A549 (cell line): ENCODE measurements at regions not wholly inside any gene's neighbourhood (a gene's known extent, or its start where the extent isn't known, plus 50 kb on each side); places are given as distances from the start of the nearest gene placed in this dataset.

ENCODE experiments used
- ATAC-seq, 2 experiments: fragments of 200-7000 bp in 1 of 2; fragments of >200 bp in 1 of 2; cut with Nextera tagmentation in 1 of 2; cut with Tn5 transposase in 1 of 2; 3 replicates each; pipeline versions ENCODE4 v1.8.0 to v1.9.1; 2018 to 2020; ENCODE audit warnings: mild to moderate bottlenecking in 1 of 2, moderate library complexity in 1 of 2
- CTCF ChIA-PET: fragments of 300-600 bp; sonication (Branson Sonifier 250); formaldehyde crosslinking; extraction: SDS; loops from one replicate; lab custom pipeline; 2021; ENCODE audit warnings: antibody characterized with exemption, inconsistent platforms; lab: Yijun Ruan, JAX
- POLR2A ChIA-PET: fragments of 350-600 bp; formaldehyde crosslinking; extraction: SDS; loops from one replicate; lab custom pipeline; 2021; ENCODE audit warnings: antibody characterized with exemption, inconsistent platforms; lab: Yijun Ruan, JAX
- DNase-seq, 2 experiments: peaks; one replicate each; pipeline versions ENCODE4 v3.0.0 to v3.0.0-alpha.2; 2011 to 2016; ENCODE audit warnings: low read depth in 1 of 2, low spot score in 1 of 2
- FAIRE-seq: peaks from 2 replicates; lab custom pipeline; 2011; peaks lifted over from hg19 to GRCh38; lab: Jason Lieb, UNC
- H3K27ac ChIP-seq, 2 experiments: fragments of >200 bp; sonication (Bioruptor Twin); formaldehyde crosslinking; 3 replicates each; pipeline ENCODE4 v1.5.1; 2016 to 2017
- H3K4me1 ChIP-seq: fragments of >200 bp; sonication (Bioruptor Twin); formaldehyde crosslinking; 3 replicates; pipeline ENCODE4 v1.6.1; 2016
- H3K4me2 ChIP-seq: fragments of >200 bp; sonication (Bioruptor Twin); formaldehyde crosslinking; 3 replicates; pipeline ENCODE4 v1.6.1; 2016
- H3K4me3 ChIP-seq: fragments of >200 bp; sonication (Bioruptor Twin); formaldehyde crosslinking; 3 replicates; pipeline ENCODE4 v1.5.1; 2016
- H3K9me3 ChIP-seq: fragments of >200 bp; sonication (Bioruptor Twin); formaldehyde crosslinking; 3 replicates; pipeline ENCODE4 v1.6.1; 2016
- CBX8 ChIP-seq: fragments of 200-600 bp; sonication (generic); IDR thresholded peaks from 2 replicates; pipeline ENCODE4 v1.6.1; 2016
- CEBPB ChIP-seq, 2 experiments: fragments of >200 bp in 1 of 2; sonication (Bioruptor Twin) in 1 of 2; formaldehyde crosslinking in 1 of 2; IDR thresholded peaks; 2 replicates each; pipeline ENCODE4 v1.6.1; 2012 to 2016
- EHF ChIP-seq: fragments of 250-450 bp; sonication (Bioruptor Pico); IDR thresholded peaks from 2 replicates; pipeline ENCODE4 v1.5.0; 2020; ENCODE audit warnings: mild to moderate bottlenecking
- EHMT2 ChIP-seq: fragments of 200-600 bp; sonication (generic); IDR thresholded peaks from 2 replicates; pipeline ENCODE4 v1.6.1; 2016; ENCODE audit warnings: antibody characterized with exemption, low read depth, mild to moderate bottlenecking, moderate library complexity
- FOSB ChIP-seq: fragments of 250-450 bp; sonication (Bioruptor Pico); IDR thresholded peaks from 2 replicates; pipeline ENCODE4 v1.5.0; 2020; ENCODE audit warnings: mild to moderate bottlenecking, moderate library complexity
- FOSL2 ChIP-seq, 2 experiments: fragments of 450-650 bp in 1 of 2; fragments of >200 bp in 1 of 2; sonication (Bioruptor Twin) in 1 of 2; formaldehyde crosslinking; IDR thresholded peaks; 2 replicates each; pipeline versions ENCODE4 v1.5.0 to v1.6.1; 2016 to 2020; ENCODE audit warnings: mild to moderate bottlenecking in 1 of 2, moderate library complexity in 1 of 2
- HEYL ChIP-seq: fragments of 250-450 bp; sonication (Bioruptor Pico); IDR thresholded peaks from 2 replicates; pipeline ENCODE4 v1.8.0; 2021; ENCODE audit warnings: mild to moderate bottlenecking, moderate library complexity
- HOXA7 ChIP-seq: fragments of 250-450 bp; sonication (Bioruptor Pico); IDR thresholded peaks from 2 replicates; pipeline ENCODE4 v1.5.0; 2020; ENCODE audit warnings: mild to moderate bottlenecking, moderate library complexity
- HOXB13 ChIP-seq: fragments of 250-450 bp; sonication (Bioruptor Pico); IDR thresholded peaks from 2 replicates; pipeline ENCODE4 v1.5.0; 2020; ENCODE audit warnings: low read depth, mild to moderate bottlenecking, moderate library complexity
- HOXB5 ChIP-seq: fragments of 250-450 bp; sonication (Bioruptor Pico); IDR thresholded peaks from 2 replicates; pipeline ENCODE4 v1.5.0; 2020; ENCODE audit warnings: mild to moderate bottlenecking, moderate library complexity
- JUNB ChIP-seq: fragments of >200 bp; sonication (Bioruptor Twin); formaldehyde crosslinking; IDR thresholded peaks from 2 replicates; pipeline ENCODE4 v1.6.1; 2016
- KDM5A ChIP-seq: fragments of 200-600 bp; sonication (generic); IDR thresholded peaks from 2 replicates; pipeline ENCODE4 v1.6.1; 2016; ENCODE audit warnings: antibody characterized with exemption, mild to moderate bottlenecking
- MAFK ChIP-seq: fragments of 450-650 bp; IDR thresholded peaks from 2 replicates; pipeline ENCODE4 v1.6.1; 2014; ENCODE audit not compliant: partially characterized antibody
- NPAS2 ChIP-seq: fragments of 250-450 bp; sonication (Bioruptor Pico); IDR thresholded peaks from 2 replicates; pipeline ENCODE4 v1.8.0; 2022; ENCODE audit warnings: mild to moderate bottlenecking, moderate library complexity, borderline replicate concordance
- POLR2A ChIP-seq: IDR thresholded peaks from 2 replicates; pipeline ENCODE4 v1.6.1; 2012; ENCODE audit warnings: mild to moderate bottlenecking, low read length
- RCOR1 ChIP-seq: fragments of 150-350 bp; IDR thresholded peaks from 2 replicates; pipeline ENCODE4 v1.6.1; 2014; ENCODE audit warnings: antibody characterized with exemption, low read length, low read depth
- RFX5 ChIP-seq: fragments of 450-650 bp; IDR thresholded peaks from 2 replicates; pipeline ENCODE4 v1.7.1; 2014; ENCODE audit warnings: antibody characterized with exemption, mild to moderate bottlenecking, moderate library complexity
- ZFP36 ChIP-seq: fragments of 450-650 bp; IDR thresholded peaks from 2 replicates; pipeline ENCODE4 v1.6.1; 2014; ENCODE audit warnings: borderline replicate concordance; ENCODE audit not compliant: partially characterized antibody
- ZNF302 ChIP-seq: fragments of 250-450 bp; sonication (Bioruptor Pico); IDR thresholded peaks from 2 replicates; pipeline ENCODE4 v1.9.0; 2021; ENCODE audit warnings: inconsistent platforms, mild to moderate bottlenecking, moderate library complexity
- ZSCAN20 ChIP-seq: fragments of 250-450 bp; sonication (Bioruptor Pico); IDR thresholded peaks from 2 replicates; pipeline ENCODE4 v1.8.0; 2022; ENCODE audit warnings: mild to moderate bottlenecking, moderate library complexity
- WGBS: methylation state at CpG from one replicate; pipeline ENCODE4 v1.1.6; 2017; ENCODE audit errors: missing lambda C conversion rate; 5-methylcytosine and 5-hydroxymethylcytosine counted together
- TF ChIP-seq, protein P1 (sequence below): fragments of 200-600 bp; sonication (generic); IDR thresholded peaks from 2 replicates; pipeline ENCODE4 v1.6.1; 2016; ENCODE audit warnings: antibody characterized with exemption, mild to moderate bottlenecking, moderate library complexity

DNA sequence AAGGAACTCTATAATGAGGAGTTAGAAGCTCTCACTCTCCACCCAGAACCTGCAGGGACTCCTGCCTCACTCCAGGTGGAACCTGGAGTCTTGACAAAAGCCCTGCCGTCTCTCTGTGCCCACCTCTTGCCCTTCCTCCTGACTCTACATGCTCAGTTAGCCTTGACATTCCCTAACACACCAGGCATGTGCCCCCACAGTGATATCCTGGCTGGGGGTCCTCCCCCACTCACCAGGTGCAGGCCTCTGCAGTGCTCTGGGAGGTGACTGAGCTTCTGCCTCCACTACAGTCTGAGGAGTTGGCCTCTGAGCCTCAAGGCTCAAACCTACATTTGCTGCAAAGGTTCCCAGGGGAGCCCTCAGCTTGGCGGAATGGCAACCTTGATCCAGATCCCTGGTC, 300.7 kb downstream of the ADGRD1 start (continued):
- TF ChIP-seq, protein P1, sequence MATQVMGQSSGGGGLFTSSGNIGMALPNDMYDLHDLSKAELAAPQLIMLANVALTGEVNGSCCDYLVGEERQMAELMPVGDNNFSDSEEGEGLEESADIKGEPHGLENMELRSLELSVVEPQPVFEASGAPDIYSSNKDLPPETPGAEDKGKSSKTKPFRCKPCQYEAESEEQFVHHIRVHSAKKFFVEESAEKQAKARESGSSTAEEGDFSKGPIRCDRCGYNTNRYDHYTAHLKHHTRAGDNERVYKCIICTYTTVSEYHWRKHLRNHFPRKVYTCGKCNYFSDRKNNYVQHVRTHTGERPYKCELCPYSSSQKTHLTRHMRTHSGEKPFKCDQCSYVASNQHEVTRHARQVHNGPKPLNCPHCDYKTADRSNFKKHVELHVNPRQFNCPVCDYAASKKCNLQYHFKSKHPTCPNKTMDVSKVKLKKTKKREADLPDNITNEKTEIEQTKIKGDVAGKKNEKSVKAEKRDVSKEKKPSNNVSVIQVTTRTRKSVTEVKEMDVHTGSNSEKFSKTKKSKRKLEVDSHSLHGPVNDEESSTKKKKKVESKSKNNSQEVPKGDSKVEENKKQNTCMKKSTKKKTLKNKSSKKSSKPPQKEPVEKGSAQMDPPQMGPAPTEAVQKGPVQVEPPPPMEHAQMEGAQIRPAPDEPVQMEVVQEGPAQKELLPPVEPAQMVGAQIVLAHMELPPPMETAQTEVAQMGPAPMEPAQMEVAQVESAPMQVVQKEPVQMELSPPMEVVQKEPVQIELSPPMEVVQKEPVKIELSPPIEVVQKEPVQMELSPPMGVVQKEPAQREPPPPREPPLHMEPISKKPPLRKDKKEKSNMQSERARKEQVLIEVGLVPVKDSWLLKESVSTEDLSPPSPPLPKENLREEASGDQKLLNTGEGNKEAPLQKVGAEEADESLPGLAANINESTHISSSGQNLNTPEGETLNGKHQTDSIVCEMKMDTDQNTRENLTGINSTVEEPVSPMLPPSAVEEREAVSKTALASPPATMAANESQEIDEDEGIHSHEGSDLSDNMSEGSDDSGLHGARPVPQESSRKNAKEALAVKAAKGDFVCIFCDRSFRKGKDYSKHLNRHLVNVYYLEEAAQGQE: no peak
- TF ChIP-seq FOSB (CRISPR knock-in tag): no peak
- no peak for TF ChIP-seq HOXB5 (CRISPR knock-in tag)
- no peak for TF ChIP-seq ZNF302 (CRISPR knock-in tag)

DNA sequence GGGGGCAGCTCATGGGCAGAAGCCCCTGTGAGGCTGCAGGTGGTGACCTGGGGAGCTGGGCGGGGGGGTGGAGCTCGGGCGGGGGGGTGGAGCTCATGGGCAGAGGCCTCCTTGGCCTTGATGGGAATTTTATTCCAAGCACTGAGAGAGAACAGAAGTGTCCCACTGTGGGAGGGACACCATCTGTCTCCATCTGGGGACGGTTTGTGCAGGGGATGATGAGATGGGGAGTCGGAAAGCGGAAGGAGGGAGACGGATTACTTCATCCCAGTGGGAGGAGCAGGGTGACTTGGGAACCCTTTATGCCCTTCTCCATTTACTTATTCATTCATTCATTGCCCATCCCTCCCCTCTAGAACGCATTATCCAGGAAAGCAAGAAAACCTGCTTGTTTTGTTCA, 304.7 kb downstream of the ADGRD1 start:
- ChIA-PET CTCF (interaction anchor here (1.3 kb wide), 1 partner anchor 196 kb away, joined by 4 read pairs; no protein-coding TSS in a partner anchor), POLR2A (no interaction called here)
- FAIRE-seq (no peak), DNase-seq (no peak), ATAC-seq (no peak)
- Histone ChIP-seq H3K9me3 (0 out of 3 replicates have a peak, but pooled peaks cover 5% of the 10 kb centered on the region), H3K4me2 (no peak overlapping the region), H3K4me1 (no peaks in the 10 kb centered on the region), H3K4me3 (no peak overlapping the region), H3K27ac (no peak overlapping the region)
- TF ChIP-seq POLR2A (no peak), HOXB13 (CRISPR knock-in tag) (no peak), NPAS2 (CRISPR knock-in tag) (no peak), EHF (CRISPR knock-in tag) (no peak)
- 81% methylated on average over 5 of the region's 8 CpGs for WGBS

DNA sequence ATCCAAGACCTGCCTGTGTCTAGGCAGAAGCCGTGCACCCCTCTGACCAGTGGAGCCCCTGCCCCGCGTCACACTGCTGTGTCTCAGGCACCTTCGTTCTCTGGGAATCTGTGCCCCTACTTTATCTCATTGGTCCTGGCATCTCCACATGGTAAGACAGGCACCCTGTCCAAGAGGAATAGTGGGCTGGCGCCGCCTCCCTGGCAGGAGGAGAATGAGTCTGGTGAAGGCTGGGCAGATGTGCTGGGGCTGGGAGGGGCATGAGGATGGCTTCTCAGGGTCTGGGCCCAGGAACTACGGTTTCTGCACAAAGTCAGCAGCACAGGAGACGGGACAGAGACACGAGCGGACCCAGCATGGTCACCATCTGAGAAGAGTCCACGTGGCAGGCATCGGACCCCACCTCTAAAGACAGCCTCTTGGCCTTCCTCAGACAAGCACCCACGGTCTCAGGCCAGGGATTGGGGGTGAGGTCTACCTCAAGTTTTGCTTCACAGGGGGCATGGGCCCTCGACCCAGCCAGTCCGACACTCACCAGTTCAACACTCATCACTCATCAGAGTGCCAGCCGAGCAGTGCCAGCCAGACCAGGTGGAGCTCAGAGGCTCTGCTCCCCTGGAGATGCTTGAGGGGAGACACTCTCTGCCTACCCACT, 306.7 kb downstream of the ADGRD1 start:
- H3K4me1 ChIP-seq: peaks cover 18% of the 10 kb centered on the region
- H3K4me2 ChIP-seq: no peak overlapping the region
- H3K27ac ChIP-seq: peak overlapping the region in 1 of 2 experiments; percentile 6; a peak in 1 of 6 replicates
- ChIA-PET CTCF (no interaction called here), POLR2A (no interaction called here)
- H3K9me3 ChIP-seq: 0 out of 3 replicates have a peak, but pooled peaks cover 5% of the 10 kb centered on the region
- no peak overlapping the region for H3K4me3 ChIP-seq
- ATAC-seq (no peak), DNase-seq (no peak), FAIRE-seq (no peak)
- no peak for TF ChIP-seq RCOR1
- no peak for TF ChIP-seq RFX5
- TF ChIP-seq KDM5A: no peak
- no peak for TF ChIP-seq HOXB5 (CRISPR knock-in tag)
- no peak for TF ChIP-seq CBX8
- TF ChIP-seq JUNB: no peak
- no peak for TF ChIP-seq EHF (CRISPR knock-in tag)
- TF ChIP-seq CEBPB (IDR thresholded peaks at IDR 0.05): no peak
- TF ChIP-seq MAFK: no peak
- TF ChIP-seq POLR2A: no peak
- TF ChIP-seq HOXB13 (CRISPR knock-in tag): no peak
- no peak for TF ChIP-seq ZNF302 (CRISPR knock-in tag)
- no peak for TF ChIP-seq HOXA7 (CRISPR knock-in tag)
- no peak for TF ChIP-seq HEYL (CRISPR knock-in tag)
- no peak for TF ChIP-seq FOSB (CRISPR knock-in tag)
- TF ChIP-seq EHMT2: no peak
- TF ChIP-seq ZSCAN20 (CRISPR knock-in tag): no peak
- no peak for TF ChIP-seq ZFP36
- TF ChIP-seq FOSL2 (IDR thresholded peaks at IDR 0.05): no peak
- TF ChIP-seq FOSL2 (CRISPR knock-in tag; IDR thresholded peaks at IDR 0.05): no peak
- WGBS: 84% methylated on average over 16 of the region's 16 CpGs
